GM18909 (cell line): ENCODE measurements at regions not wholly inside any gene's neighbourhood (a gene's known extent, or its start where the extent isn't known, plus 50 kb on each side); places are given as distances from the start of the nearest gene placed in this dataset.

Experiments used
- ATAC-seq: cut with Tn5 transposase; IDR thresholded peaks from one replicate; pipeline ENCODE4 v1.9.1; 2021; ENCODE audit warnings: mild to moderate bottlenecking; ENCODE audit not compliant: unreplicated experiment, poor library complexity

DNA sequence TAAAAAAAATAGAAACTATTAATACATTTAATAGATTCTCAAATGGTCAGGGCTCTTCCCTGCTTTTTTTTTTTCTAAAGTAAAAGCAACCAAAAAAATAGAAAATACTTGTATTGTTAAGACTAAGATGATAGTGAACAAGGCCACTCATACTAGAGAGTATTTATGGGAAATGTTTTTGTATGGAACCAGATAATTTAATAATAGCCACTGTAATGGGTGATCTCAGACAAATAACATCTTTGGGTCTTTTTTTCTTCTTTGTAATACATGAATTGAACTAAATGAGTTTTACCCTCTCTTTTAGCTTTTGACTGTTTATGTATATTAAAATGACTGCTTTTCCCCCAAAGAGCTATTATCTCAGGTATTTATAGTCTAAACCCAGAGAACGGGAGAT lies 92.1 kb upstream of the ELOVL6 start:
- no peak for ATAC-seq

DNA sequence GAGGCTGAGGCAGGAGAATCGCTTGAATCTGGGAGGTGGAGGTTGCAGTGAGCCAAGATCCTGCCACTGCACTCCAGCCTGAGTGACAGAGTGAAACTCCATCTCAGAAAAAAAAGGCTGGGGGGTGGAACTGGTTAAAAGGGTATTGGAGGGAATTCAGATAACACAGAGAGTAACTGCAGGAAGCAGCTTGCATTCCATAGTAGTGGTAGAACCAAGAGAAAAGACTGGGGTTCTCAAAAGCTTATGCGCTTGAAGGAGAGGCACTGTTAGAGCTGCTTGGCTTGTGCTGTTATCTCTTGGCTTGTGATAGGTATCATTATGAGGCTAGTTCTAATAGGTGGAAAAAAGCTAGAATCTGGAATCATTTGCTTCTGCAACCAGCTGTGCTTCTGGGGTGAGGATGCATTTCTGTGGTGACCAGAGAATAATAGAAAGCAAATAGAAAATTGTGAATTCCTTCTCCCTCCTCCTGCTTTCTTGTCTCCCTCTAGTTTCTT lies 91.2 kb upstream of the ELOVL6 start:
- ATAC-seq = no peak

- peak; percentile 100 for ATAC-seq
These were observed 88.7 kb upstream of the ELOVL6 start for GRCh38 chr4:110287130-110287529.

DNA sequence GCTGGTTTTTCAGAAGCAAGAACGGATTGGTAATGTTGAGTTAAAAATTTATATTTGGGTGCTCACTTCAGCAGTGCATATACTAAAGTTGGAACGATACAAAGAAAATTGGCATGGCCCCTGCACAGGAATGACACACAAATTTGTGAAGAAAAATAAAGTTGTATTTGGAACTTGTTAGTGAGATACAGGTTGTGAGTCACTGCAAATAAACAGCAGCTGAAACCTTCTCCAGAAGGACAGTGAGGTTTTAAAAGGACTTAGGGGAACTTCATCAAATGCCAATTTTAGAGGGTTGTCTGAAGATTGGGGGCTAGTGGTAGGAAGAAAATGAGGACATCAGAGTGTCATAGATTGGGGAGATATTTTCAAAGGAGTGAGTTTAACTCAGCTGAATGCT lies 79.7 kb upstream of the ELOVL6 start:
- ATAC-seq = no peak

DNA sequence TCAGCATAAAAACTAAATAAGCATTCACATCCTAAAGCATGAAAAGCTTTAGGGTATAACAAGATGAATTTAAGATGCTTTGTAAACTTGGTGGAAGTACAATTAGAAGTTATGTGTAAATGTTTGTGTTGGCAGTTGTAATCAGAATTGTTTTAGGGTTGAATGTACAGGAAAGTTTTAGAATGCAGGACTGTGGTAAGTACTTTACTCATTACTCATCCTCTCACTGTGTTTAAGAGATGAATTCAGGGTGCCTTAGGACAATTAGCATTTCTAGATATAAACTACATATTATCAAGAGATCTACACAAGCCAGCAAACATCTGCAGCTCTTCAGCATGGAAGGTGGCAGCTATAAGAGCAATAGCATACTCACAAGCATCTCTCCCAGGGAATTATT lies 77.5 kb upstream of the ELOVL6 start:
- no peak for ATAC-seq

GRCh38 chr4:110271986-110272385 lies 73.6 kb upstream of the ELOVL6 start:
- ATAC-seq = no peak

GRCh38 chr4:110270492-110271197 lies 72.2 kb upstream of the ELOVL6 start:
- ATAC-seq = no peak

DNA sequence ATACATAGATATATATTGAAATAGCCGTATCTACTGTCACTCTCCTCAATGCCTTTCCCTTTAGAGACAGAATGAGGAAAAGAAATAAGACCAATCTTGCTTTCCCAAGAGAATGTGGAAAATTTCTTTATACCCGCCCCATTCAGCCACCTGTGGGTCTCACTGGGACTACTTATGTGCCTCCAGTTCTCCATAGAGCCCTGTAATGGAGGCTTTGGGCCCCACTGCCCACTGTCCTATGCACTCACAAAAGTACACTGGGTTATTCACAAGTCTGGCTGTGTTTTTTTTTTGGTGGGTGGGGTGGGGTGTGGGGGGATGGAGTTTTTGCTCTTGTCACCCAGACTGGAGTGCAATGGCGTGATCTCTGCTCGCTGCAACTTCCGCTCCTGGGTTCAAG lies 70.4 kb upstream of the ELOVL6 start:
- peak; percentile 19 for ATAC-seq

GRCh38 chr4:110268352-110268751 lies 69.9 kb upstream of the ELOVL6 start:
- peak; percentile 78 for ATAC-seq

GRCh38 chr4:110266136-110266535 lies 67.7 kb upstream of the ELOVL6 start:
- no peak for ATAC-seq

- ATAC-seq = no peak
These were observed 66.6 kb upstream of the ELOVL6 start for GRCh38 chr4:110265001-110265400.

DNA sequence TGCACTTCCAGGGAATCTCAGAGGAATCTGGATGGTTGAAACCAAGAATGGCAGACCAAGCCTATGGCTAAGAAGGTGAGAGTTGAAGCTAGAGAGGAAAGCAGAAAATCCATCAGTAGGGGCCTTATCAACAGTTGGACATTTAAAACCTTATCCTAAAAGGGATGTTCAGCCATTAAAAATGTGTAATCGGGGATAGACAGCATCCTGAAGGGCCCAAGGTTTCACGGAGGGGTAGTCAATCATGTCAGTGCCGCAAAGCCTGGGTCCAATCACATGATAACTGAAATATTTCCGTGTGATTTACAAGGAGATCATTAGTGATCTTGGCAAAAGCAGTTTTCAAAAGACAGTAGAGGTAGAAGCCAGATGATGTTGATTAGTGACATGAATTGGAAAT lies 61.9 kb upstream of the ELOVL6 start:
- no peak for ATAC-seq

DNA sequence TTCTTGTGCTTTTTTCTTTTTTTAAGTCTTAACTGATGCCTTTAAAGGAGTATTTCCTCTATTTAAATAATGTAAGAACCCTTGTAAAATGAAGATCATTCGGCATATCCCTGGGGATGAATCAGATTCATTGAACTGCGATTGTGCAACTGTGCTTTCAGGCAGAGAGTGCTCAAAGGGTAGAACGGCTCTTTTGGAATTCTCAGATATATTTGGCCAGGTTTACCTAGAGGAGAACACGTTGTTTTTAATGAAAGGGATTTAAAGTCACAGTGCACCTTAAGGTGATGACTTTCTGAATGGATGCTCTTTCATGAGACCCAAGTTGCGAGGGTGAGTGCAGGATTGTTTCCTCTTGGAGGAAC lies 51.6 kb upstream of the ELOVL6 start:
- ATAC-seq = no peak

GRCh38 chr4:110248831-110249253 lies 50.4 kb upstream of the ELOVL6 start:
- ATAC-seq = no peak
